NT2/D1 (cell line): ENCODE measurements at regions not wholly inside any gene's neighbourhood (a gene's known extent, or its start where the extent isn't known, plus 50 kb on each side); places are given as distances from the start of the nearest gene placed in this dataset.

Source experiments
- SUZ12 ChIP-seq: IDR thresholded peaks from 2 replicates; pipeline ENCODE4 v1.6.1; 2011; ENCODE audit not compliant: insufficient read length, insufficient read depth; ENCODE audit errors: extremely low read depth
- YY1 ChIP-seq: IDR thresholded peaks from 2 replicates; pipeline ENCODE4 v1.6.1; 2011; ENCODE audit not compliant: insufficient read length, insufficient read depth
- ZNF274 ChIP-seq: IDR thresholded peaks from 2 replicates; pipeline ENCODE4 v1.6.1; 2011; ENCODE audit warnings: mild to moderate bottlenecking, low read depth, low read length

DNA sequence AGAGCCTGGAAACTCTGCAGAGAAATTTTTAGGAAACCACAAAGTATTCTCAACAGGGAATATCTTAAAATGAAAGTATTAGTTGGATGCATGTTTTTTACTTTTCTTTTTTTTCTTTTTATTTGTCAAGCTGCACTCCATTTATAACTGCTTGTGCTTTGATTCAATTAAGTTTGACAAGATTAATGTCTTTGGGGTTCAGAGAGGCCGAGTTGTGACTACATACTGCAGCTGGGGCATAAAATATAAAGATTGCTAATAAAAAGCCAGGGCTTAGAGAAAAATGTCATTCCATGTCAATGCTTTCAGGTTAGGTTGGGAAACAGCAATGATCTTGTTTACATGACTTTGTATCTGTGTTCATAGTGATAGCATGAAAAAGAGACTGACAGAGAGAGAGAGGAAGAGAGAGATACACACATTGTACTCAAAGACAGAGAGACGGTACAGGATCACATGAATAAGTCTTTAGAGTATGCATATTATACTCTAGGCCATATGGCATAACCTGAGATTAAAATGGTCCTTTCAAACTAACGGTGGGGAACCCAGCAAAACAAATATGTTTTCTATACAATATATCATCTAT lies 1022.3 kb upstream of the CNTNAP5 start:
- TF ChIP-seq ZNF274: no peak
- TF ChIP-seq YY1: no peak
- TF ChIP-seq SUZ12: no peak
